NCI-H1048 (cell line): ENCODE measurements at regions not wholly inside any gene's neighbourhood (a gene's known extent, or its start where the extent isn't known, plus 50 kb on each side); places are given as distances from the start of the nearest gene placed in this dataset.
"Not testable (repeated sequence)": the region's sequence is repeated elsewhere in the genome, so short reads cannot be mapped to it uniquely, and the experiment has no call there.

Experiments
- DNase-seq: peaks from one replicate; lab custom pipeline; 2025; lab: John Stamatoyannopoulos, UW

DNA sequence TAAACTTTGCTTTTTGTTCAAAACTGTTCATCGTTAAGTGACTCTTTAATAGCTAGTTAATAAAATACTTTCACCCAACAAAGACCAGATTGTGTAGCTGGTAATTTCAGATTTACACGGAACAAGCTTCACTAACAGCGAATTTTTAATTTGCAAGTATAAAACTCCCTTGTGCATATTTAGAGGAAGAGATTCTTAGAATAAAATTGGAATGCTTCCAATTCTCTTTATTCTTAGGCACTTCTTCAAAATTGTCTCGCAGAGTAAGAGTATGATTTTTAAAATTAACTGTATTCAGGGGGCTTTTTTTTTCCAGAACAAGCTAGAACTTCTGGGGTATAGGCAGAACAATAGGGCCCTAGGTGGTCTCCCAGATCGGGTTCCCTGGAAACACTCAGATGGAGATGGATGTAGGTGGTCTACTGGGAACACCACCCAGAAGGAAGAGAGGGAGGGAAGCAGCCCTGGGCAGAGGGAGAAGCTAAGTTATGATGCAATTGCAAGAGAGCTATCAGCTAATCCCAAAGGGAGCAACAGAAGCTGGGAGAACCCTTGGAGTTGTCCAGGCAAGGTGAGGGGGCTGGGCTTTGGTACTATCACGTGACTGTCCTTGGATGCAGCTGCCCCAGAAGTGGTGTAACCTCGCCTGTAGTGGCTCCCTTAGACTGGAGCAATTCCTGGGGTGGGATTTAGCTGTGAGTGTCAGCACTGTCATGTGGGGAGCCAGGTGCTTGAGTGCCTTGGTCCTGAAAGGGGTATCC is 151.7 kb upstream of the ASB18 start:
- no peak for DNase-seq

DNA sequence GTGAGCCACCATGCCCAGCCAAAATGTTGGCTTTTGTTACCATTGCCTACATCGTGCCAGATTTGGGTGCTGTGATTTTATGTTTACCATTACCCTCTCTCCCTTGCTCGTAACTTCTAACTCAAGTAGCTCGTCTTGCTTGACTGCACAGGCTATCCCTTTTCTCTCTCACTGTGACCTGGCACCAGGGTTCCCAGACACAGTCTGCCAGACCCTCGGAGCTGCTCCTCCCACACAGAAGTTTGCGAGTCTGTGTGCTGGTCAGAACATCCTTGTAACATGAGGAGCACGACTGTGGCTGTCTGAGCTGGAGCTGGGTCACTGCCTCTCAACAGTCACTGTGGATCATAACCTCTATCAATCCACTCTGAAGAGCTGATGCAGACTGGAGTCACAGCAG is 152.5 kb upstream of the ACKR3 start:
- DNase-seq, result no peak

DNA sequence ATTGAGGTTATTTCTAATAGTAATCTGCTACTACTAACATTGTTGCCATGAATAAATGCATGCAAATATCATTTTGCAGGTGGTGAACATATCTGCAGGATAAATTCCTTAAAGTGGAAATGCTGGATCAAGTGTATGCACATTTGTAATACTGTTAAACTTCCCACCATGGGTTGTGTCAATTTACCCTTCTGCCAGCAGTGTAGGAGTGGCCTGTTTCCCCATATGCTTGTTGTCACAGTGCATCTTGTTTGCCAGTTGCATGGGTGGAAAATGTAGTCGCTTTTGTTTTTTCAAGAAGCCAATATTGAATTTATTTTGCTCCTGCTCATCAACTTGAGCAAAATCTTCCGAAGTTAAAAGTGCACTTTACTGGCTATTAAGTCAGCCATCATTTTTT is 139.0 kb upstream of the ACKR3 start:
- DNase-seq, result no peak

DNA sequence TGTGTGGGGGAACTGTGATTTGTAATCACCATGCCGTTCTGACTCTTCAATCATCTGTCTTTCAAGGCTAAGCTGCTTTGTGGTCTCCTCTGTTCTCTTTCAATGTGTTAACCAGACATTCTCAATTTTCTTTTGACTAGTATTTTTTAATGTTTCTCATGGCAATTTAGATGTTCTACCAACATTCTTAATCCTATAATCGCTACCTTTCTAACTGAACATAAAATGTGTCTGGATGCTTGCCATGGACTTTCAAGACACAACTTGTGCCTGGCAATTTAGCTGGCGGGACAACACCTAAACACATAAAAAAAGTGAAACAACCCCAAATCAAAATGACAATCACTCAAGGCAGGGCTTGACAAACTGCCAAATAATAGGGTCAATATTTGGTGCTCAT is 135.0 kb upstream of the ACKR3 start:
- DNase-seq, result no peak

DNA sequence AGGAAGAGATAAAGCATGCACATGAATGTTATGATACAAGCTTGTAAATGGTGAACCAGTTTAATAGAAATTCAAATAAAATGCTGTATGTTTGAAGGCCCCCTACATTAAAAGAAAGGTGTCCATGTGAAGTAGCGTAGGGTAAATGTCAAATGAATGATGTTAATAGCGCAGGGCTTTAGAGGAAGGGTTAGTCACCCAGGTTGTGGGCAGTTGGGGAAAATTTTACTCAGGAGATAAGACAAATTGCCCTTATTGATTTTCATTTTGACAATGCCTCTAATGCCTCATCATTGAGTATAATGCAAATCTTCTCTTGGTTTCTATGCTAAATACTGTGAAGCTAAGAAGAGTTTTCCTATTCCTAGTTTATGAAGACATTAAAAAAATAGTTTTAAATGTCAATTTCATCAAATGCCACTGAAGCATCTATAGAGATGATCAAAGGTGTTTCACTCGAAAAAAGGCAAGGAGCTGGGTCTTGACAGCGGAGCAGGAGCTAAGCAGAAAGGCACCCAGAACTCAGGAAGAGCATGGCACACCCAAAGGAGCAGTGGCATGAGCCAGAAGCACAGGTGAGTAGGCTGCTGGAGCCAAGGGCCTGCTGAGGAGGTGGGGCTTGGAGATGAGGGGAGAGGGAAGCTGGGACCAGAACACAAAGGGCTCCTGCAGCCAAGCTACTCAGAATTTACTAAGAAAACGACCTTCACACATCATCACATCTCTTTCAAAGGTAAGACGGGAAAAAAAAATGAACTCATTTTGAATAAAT is 129.3 kb upstream of the ACKR3 start:
- DNase-seq, result no peak

DNA sequence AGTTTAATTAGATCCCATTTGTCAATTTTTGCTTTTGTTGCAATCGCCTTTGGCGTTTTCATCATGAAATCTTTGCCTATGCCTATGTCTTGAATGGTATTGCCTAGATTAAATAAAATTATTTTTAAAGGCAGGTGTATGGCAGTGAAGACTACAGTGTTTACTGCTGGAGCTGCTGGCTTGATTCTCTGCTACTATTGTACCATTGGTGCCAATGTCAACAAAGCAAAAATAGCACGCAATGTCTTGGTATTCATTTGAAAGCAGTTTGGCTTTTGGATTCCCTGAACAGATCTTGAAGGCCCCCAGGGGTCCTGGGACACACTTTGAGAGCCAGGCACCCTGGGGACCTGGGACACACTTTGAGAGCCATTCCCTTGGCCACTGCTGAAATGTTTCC is 125.4 kb upstream of the ACKR3 start:
- no peak for DNase-seq

DNA sequence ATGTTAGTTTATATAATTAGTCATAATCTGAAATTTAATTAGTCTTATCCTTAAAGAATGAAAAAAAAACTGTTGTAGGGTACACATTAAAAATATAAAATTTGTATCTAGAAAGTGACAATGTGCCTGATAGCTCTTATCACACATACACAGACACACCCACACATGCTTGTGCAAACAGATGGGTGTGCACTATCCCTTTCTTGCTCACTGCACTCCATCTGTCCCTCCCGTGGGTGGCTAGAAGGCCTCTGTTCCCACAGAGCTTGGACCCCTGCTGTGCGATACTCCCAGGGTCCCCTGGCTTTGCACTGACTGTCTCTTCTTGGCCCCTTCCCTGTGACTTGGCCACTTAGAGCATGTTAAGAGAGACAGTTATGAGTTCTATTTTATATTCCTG is 123.9 kb upstream of the ACKR3 start:
- no peak for DNase-seq

DNA sequence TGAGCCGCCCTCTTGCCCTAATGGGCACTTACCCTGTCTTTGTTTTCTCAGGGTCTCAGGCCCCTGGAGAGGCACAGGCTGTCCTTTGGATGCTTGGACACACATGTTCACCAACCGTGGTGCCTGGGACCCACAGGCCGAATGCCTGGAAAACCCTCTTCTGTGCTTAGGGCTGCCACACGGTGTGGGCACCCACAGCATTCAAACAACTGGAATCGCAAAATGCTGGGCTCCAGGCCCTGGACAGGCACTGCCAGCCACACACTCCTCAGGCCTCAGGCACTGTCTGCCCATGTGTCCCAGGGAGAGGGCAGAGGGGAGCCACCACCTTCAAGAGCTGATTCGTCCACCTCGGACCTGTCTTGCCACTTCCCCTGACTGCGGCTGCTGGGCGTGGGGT is 123.1 kb upstream of the ACKR3 start:
- no peak for DNase-seq

DNA sequence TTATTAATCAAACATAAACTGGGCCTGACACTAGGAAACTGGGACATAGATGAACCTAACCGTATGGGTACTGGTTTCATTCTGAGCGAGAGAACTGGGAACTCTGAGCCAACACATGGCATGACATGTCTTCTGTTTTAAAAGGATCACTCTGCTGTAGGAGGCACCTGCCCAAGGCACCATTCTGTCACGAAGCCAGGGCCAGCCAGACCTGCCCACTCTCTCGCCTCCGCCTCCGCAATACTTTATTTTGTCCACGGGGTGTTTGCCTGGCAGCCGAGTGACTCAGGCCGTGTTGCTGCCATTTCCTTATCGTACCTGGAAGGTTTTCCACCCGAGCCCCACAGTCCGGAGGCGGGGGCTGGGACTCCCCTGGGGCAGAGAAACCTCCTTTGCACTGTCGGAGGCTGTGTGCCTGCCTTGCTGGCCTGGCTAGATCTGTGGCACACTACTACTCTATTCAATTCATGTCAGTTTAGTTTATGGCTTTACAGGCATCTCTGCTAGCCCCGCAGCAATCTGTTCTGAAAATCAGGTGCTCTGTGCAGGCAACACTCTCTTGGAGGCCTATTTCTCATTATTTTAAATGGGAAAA is 120.4 kb upstream of the ACKR3 start:
- no peak for DNase-seq

DNA sequence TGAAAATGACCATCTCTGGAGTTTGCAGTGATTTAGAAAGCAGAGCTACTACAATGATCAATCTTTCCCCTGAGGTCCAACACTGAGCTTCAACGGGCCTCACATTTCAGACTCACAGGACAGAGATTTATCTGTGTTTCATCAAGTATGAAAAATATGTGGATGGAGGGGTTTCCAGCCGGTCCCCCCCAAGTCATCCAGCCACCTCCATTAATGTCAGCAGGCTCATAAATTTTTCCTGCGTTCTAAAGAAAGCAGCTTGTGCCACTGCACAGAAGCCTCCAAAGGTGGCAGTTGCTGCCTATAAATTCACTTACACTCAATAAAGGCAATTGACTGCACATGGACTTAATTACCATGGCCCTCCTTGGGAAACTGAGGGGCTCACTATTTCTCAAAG is 117.4 kb upstream of the ACKR3 start:
- DNase-seq, result no peak

DNA sequence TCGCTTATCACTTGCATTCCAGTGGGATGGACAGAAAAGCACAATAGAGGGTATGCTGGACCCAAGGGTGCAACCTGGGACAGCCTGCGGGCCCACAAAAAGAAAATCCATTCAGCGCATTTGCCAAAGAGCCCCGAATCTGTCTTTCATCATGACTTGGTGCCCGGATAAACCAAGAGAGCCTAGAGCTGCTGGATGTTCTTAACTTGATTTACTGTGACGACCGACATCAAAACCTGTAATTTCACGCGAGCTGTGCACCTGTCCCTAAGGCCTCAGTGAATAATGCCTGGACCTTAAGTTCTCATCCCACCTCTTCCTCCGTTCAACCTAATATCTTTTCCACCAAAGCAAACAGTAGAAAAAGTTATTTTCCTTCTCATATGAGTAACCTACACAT is 115.5 kb upstream of the ACKR3 start:
- DNase-seq, result no peak

DNA sequence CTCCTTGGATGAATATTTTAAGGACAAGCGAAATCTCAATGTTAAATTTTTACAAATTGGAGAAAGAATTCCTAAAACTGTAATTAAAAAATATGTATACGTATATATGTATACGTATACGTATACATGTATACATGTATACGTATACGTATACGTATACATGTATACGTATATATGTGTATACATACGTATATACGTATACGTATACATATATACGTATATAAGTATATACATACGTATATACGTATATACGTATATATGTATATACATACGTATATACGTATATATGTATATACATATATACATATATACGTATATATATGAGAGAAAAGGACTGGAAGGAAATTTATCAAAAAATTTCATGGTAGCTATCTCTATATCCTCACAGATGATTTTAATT is 110.2 kb upstream of the ACKR3 start:
- no peak for DNase-seq

DNA sequence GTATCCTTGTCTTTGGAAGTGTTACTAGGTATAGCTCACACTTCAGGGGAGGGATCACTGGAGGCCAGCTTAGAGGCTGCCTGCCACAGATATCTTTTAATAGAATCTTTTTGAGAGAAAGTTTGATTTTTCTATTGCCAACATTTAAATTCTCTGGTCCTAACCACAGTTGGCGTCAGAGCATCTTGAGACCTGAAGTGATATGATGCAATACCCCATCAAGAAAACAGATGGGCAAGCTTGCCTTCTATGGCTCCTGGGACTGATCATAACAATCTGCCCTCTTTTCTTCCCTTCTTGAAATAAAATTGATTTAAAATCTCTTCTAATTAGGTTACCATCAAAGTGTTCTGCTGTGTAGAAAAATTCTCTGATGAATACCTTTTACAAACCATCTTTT is 105.5 kb upstream of the ACKR3 start:
- no peak for DNase-seq

DNA sequence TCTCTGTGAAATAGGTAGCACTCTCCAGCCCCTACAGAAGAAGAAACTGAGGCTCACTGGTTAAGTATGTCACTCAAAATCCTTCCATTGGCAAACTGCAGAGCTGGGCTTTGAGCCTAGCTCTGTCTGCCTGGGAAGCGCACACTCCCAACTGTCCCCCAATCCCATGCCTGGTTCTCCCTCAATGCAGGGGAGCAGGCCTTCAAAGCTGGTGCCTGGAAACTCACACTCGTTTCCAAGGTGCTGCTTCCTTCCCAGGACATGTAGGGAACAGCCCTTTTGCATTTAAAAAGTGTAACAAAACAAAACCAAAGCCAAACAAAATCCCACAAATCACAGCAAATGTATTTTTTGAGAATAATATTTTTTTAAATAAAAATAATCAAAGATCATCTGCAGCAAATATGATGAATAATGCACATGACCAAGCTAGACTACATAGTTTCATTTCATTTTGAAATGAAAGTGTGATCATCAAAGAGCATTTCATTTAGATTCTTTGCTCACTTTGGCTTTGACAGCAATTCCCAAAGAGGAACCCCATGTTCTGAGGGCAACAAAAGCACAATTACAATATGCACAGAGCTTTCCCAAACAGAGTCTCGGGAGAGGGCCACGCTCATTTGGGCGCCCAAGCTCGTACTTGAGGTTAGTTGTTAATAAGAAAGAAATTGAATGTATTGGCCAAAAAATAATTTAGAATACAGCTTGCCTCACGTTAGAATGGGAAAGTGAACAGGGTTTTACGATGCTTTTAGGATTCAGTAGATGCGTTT is 96.7 kb upstream of the ACKR3 start:
- no peak for DNase-seq

DNA sequence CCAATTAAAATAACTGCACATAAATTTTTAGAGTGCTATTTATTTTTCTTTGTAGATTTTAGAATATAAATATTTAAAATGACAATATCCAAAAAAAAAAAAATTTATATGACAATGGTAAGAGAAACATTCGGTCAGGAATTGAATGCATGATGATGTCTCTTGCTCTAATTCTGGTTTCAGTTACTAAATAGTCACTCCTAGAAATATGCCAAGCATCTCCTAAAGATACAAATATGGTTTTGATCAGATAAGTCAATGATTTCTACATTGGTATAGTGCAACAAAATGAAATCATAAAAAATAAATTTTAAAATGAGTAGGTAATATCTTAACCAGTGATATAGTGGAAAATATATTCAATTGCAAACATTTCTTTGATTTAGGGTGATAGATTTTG is 95.9 kb upstream of the ACKR3 start:
- no peak for DNase-seq

DNA sequence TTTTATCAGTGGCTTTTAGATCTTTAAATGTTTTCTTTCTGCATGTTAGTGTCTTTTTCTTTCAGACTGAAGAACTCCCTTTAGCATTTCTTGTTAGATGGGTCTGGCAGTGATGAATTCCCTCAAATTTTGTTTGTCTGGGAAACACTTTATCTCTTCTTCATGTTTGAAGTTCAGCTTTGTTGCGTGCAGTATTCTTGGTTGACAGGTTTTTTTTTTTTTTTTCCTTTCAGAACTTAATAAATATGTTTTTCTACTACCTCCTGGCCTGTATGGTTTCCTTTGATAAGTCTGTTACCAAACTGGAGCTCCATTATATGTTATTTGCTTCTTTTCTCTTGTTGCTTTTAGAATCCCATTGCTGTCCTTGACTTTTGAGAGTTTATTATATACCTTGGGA is 89.8 kb upstream of the ACKR3 start:
- no peak for DNase-seq

DNA sequence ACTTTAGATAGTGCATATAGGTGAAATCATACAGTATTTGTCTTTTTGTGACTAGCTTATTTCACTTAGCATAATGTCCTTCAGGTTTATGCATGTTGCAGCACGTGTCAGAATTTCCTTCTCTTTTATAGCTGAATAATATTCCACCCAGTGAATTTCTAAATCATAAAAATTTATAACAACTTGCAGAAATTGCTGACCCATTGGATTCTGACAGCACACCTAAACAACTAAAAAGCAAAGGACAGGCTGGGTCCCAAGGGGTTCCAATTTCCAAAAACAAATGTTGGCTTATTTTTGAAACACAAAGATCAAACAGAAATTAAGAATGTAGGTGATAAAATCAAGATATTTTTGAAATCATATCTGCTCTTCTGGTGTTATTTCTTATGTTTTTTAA is 86.5 kb upstream of the ACKR3 start:
- DNase-seq, result no peak

DNA sequence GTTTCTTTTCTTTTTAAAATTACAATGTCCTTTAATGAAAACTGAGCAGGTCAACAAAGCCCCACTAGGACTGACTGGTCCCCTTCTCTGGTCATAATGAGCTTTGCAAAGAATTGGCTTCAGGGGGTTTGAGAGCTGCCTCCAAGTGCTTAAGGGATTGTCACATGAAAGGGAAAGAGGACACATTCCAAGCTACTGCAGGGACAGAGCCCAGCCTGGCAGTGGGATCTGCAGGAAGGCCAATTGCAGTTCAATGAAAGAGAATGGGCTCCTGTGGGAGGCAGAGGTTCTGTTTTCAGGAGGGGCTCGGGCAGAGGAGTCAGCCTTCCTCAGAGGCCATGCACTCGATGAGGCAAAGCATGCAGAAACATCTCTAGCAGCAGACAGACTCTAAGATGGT is 84.1 kb upstream of the ACKR3 start:
- DNase-seq, result no peak

DNA sequence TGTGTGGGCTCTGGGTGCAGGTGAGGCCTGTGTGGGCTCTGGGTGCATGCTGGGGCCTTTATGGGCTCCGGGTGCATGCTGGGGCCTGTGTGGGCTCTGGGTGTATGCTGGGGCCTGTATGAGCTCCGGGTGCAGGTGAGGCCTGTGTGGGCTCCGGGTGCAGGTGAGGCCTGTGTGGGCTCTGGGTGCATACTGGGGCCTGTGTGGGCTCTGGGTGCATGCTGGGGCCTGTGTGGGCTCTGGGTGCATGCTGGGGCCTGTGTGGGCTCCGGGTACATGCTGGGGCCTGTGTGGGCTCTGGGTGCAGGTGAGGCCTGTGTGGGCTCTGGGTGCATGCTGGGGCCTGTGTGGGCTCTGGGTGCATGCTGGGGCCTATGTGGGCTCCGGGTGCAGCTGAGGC is 80.5 kb upstream of the ACKR3 start:
- DNase-seq, result not testable (repeated sequence)

DNA sequence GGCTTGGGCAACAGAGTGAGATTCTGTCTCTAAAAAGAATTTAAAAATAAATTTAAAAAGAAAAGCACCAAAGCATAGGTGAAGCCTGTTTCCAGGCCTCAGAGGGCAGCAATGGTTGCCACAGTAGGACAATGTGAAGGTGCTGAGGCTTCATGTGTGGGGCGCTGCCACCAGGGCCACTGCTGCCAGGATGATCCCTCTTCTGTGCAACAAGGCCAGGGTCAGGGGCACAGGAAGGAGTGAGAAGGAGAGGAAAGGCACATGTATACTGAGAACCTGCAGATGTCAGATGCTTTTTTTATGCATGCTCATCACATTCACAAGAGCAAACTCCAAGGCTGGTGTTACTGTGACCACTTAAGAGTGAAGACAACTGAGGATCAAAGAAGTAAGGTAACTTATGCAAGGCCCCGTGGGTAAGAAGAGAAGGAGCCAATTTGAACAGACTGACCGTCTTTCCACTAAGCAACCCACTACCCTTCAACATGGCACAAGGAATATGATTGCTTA is 79.7 kb upstream of the ACKR3 start:
- no peak for DNase-seq

DNA sequence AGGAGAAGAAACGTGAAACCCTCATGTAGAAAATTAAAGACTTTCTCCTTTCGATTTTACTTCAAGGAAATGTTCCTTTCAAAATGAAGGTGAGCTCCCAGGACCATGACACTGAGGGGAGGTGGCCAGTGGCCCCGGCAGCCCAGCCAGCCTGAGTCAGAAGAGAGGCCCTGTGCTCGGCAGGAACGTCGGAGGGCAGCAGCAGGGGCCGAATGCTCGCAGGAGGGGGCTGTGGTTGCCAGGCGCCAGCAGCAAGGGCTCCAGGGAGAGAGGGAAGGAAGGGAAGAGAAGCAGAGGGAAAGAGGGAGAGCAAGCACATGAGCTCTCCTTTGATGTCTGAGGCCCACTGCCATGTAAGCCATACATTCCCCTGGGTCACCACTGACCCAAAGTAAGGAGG is 73.3 kb upstream of the ACKR3 start:
- DNase-seq, result no peak

DNA sequence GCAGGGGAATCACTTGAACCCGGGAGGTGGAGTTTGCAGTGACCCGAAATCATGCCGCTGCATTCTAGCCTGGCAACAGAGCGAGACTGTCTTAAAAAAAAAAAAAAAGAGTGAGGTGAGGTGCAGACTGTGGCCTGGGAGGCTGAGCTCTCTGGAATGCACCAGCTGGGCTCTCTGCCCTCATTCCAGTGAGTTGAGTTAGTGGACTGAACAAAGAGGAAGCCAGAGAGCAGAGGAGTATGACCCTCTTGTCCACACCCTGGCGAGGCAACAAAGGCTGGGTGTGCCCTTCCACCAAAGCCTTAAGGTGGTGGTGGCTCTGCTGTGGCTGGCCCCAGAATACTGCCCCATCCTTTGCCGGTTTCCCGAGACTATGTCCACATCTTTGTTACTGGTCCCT is 71.3 kb upstream of the ACKR3 start:
- no peak for DNase-seq
